Neuronal stem cell (in vitro differentiated cells): ENCODE measurements at regions not wholly inside any gene's neighbourhood (a gene's known extent, or its start where the extent isn't known, plus 50 kb on each side); places are given as distances from the start of the nearest gene placed in this dataset.
"Not testable (repeated sequence)": the region's sequence is repeated elsewhere in the genome, so short reads cannot be mapped to it uniquely, and the experiment has no call there.

ENCODE experiments used
- DNase-seq: peaks from one replicate; pipeline ENCODE4 v3.0.0-alpha.2; 2013; ENCODE audit warnings: low spot score
- H2AFZ ChIP-seq: one replicate; pipeline ENCODE4 v1.6.1; 2013; ENCODE audit warnings: mild to moderate bottlenecking, low read length, inconsistent platforms
- H2AK5ac ChIP-seq: 2 replicates; pipeline ENCODE4 v1.6.1; 2013; ENCODE audit warnings: low read depth, mild to moderate bottlenecking, inconsistent platforms, low read length, moderate library complexity, mixed read lengths
- H2BK120ac ChIP-seq: 2 replicates; pipeline ENCODE4 v1.6.1; 2013; ENCODE audit warnings: low read depth, mild to moderate bottlenecking, inconsistent platforms, low read length, moderate library complexity, mixed read lengths
- H2BK12ac ChIP-seq: one replicate; pipeline ENCODE4 v1.6.1; 2013; ENCODE audit warnings: low read length, inconsistent platforms
- H2BK15ac ChIP-seq: 2 replicates; pipeline ENCODE4 v1.6.1; 2013; ENCODE audit warnings: mild to moderate bottlenecking, low read length, inconsistent platforms, mixed read lengths
- H2BK5ac ChIP-seq: one replicate; pipeline ENCODE4 v1.6.1; 2013; ENCODE audit warnings: inconsistent platforms, mild to moderate bottlenecking, low read length, moderate library complexity
- H3K14ac ChIP-seq: one replicate; pipeline ENCODE4 v1.6.1; 2013; ENCODE audit warnings: low read length, inconsistent platforms
- H3K18ac ChIP-seq: 2 replicates; pipeline ENCODE4 v1.6.1; 2013; ENCODE audit warnings: low read length, inconsistent platforms
- H3K23ac ChIP-seq: 2 replicates; pipeline ENCODE4 v1.6.1; 2013; ENCODE audit warnings: low read depth, mild to moderate bottlenecking, mixed read lengths, low read length, inconsistent platforms; ENCODE audit not compliant: poor library complexity
- H3K27ac ChIP-seq: replicated peaks from 3 replicates; pipeline ENCODE4 v1.5.1; 2013; ENCODE audit warnings: low read length, inconsistent platforms
- H3K27me3 ChIP-seq, 3 experiments: 2 replicates each; pipeline ENCODE4 v1.6.1; 2013; ENCODE audit warnings: low read length in 3 of 3, mild to moderate bottlenecking in 2 of 3, inconsistent platforms in 1 of 3, low read depth in 1 of 3, mixed read lengths in 1 of 3, moderate library complexity in 1 of 3; ENCODE audit not compliant: control insufficient read depth in 3 of 3, insufficient read depth in 3 of 3
- H3K36me3 ChIP-seq, 2 donors: replicated peaks in 1 of 2; 2 replicates each; pipeline ENCODE4 v1.6.1; 2013; ENCODE audit warnings: low read length in 2 of 2; ENCODE audit not compliant: control insufficient read depth in 2 of 2, insufficient read depth in 2 of 2
- H3K4ac ChIP-seq: 2 replicates; pipeline ENCODE4 v1.6.1; 2013; ENCODE audit warnings: inconsistent platforms, mild to moderate bottlenecking, low read length, moderate library complexity
- H3K4me1 ChIP-seq, 2 donors: 1 replicate in 1 of 2; 2 replicates in 1 of 2; pipeline ENCODE4 v1.6.1; 2013; ENCODE audit warnings: low read length in 2 of 2, low read depth in 1 of 2; ENCODE audit not compliant: control insufficient read depth in 2 of 2, insufficient read depth in 1 of 2
- H3K4me2 ChIP-seq: one replicate; pipeline ENCODE4 v1.6.1; 2013; ENCODE audit warnings: mild to moderate bottlenecking, low read length, inconsistent platforms; ENCODE audit not compliant: insufficient read depth, poor library complexity, severe bottlenecking
- H3K4me3 ChIP-seq, 2 donors: 2 replicates each; pipeline ENCODE4 v1.5.1; 2013; ENCODE audit warnings: low read length in 2 of 2, mild to moderate bottlenecking in 2 of 2, inconsistent platforms in 1 of 2, moderate library complexity in 1 of 2
- H3K79me1 ChIP-seq: one replicate; pipeline ENCODE4 v1.6.1; 2013; ENCODE audit warnings: low read depth, mild to moderate bottlenecking, inconsistent platforms, low read length, moderate library complexity
- H3K9ac ChIP-seq: one replicate; pipeline ENCODE4 v1.6.1; 2013; ENCODE audit warnings: mild to moderate bottlenecking, low read depth, low read length, inconsistent platforms; ENCODE audit not compliant: poor library complexity
- H3K9me3 ChIP-seq, 2 donors: replicated peaks in 1 of 2; 2 replicates each; pipeline versions ENCODE3 to v1.6.1; 2013; ENCODE audit warnings: low read length in 2 of 2, mild to moderate bottlenecking in 2 of 2, inconsistent platforms in 1 of 2, low read depth in 1 of 2, mixed read lengths in 1 of 2, moderate library complexity in 1 of 2; ENCODE audit not compliant: control insufficient read depth in 2 of 2, insufficient read depth in 1 of 2
- H4K8ac ChIP-seq: one replicate; pipeline ENCODE4 v1.6.1; 2013; ENCODE audit warnings: low read depth, mild to moderate bottlenecking, inconsistent platforms, low read length, moderate library complexity
- H4K91ac ChIP-seq: one replicate; pipeline ENCODE4 v1.6.1; 2013; ENCODE audit warnings: low read length, low read depth, mild to moderate bottlenecking, inconsistent platforms; ENCODE audit not compliant: poor library complexity
- WGBS, 2 donors: extraction: QIAGEN DNeasy Blood & Tissue Kit; methylation state at CpG; one replicate each; pipeline ENCODE4 v1.1.7; 2013; ENCODE audit warnings: missing lambda C conversion rate in 2 of 2, mixed read lengths in 1 of 2; ENCODE audit not compliant: insufficient read length in 2 of 2, insufficient replicate concordance in 1 of 2; ENCODE audit errors: extremely low coverage in 2 of 2; 5-methylcytosine and 5-hydroxymethylcytosine counted together

GRCh38 chr5:20943183-20943971 is 955.4 kb upstream of the CDH18 start:
- not testable (repeated sequence) for H3K18ac ChIP-seq, H2BK5ac ChIP-seq, H3K4me3 ChIP-seq, H3K79me1 ChIP-seq, H3K27ac ChIP-seq, H4K8ac ChIP-seq, DNase-seq, H2BK12ac ChIP-seq, H3K9ac ChIP-seq, H3K4ac ChIP-seq, H2BK120ac ChIP-seq, H3K36me3 ChIP-seq, H2AK5ac ChIP-seq, H2BK15ac ChIP-seq, H3K27me3 ChIP-seq, H4K91ac ChIP-seq, H3K9me3 ChIP-seq, H3K23ac ChIP-seq, H3K14ac ChIP-seq, H3K4me2 ChIP-seq, H3K4me1 ChIP-seq, H2AFZ ChIP-seq
- WGBS, 2 donors = no CpG with 5 or more reads among the region's 3 CpGs

GRCh38 chr5:20942603-20943002 is 954.6 kb upstream of the CDH18 start:
- not testable (repeated sequence) for H2AK5ac ChIP-seq, H3K27ac ChIP-seq, H2AFZ ChIP-seq, H3K79me1 ChIP-seq, H4K8ac ChIP-seq, H3K23ac ChIP-seq, H3K36me3 ChIP-seq, H3K4me3 ChIP-seq, H2BK15ac ChIP-seq, H3K9me3 ChIP-seq, H2BK12ac ChIP-seq, DNase-seq, H3K4ac ChIP-seq, H3K4me1 ChIP-seq, H2BK5ac ChIP-seq, H3K14ac ChIP-seq, H3K27me3 ChIP-seq, H2BK120ac ChIP-seq, H4K91ac ChIP-seq, H3K18ac ChIP-seq, H3K4me2 ChIP-seq, H3K9ac ChIP-seq
- no CpG with 5 or more reads among the region's 4 CpGs for WGBS, 2 donors

GRCh38 chr5:20940786-20941185 is 952.8 kb upstream of the CDH18 start:
- H3K4me3 ChIP-seq, H3K9ac ChIP-seq, H3K23ac ChIP-seq, H3K4me1 ChIP-seq, H3K14ac ChIP-seq, H3K79me1 ChIP-seq, H3K9me3 ChIP-seq, H4K8ac ChIP-seq, H3K4me2 ChIP-seq, DNase-seq, H4K91ac ChIP-seq, H2BK120ac ChIP-seq, H3K36me3 ChIP-seq, H2AK5ac ChIP-seq, H2BK15ac ChIP-seq, H2AFZ ChIP-seq, H3K27me3 ChIP-seq, H2BK5ac ChIP-seq, H3K4ac ChIP-seq, H3K27ac ChIP-seq, H2BK12ac ChIP-seq, H3K18ac ChIP-seq: not testable (repeated sequence)
- WGBS, 2 donors = no CpG with 5 or more reads among the region's 4 CpGs

GRCh38 chr5:20890936-20891335 is 902.9 kb upstream of the CDH18 start:
- H3K79me1 ChIP-seq, H3K4ac ChIP-seq, H2BK15ac ChIP-seq, DNase-seq, H2BK12ac ChIP-seq, H3K27me3 ChIP-seq, H3K4me2 ChIP-seq, H4K8ac ChIP-seq, H3K36me3 ChIP-seq, H3K14ac ChIP-seq, H2BK120ac ChIP-seq, H2AK5ac ChIP-seq, H2BK5ac ChIP-seq, H3K4me1 ChIP-seq, H4K91ac ChIP-seq, H3K27ac ChIP-seq, H3K18ac ChIP-seq, H2AFZ ChIP-seq, H3K9ac ChIP-seq, H3K9me3 ChIP-seq, H3K4me3 ChIP-seq, H3K23ac ChIP-seq: not testable (repeated sequence)
- no CpG with 5 or more reads among the region's 5 CpGs for WGBS, 2 donors
